HG03520 (cell line): ENCODE measurements at regions not wholly inside any gene's neighbourhood (a gene's known extent, or its start where the extent isn't known, plus 50 kb on each side); places are given as distances from the start of the nearest gene placed in this dataset.

ENCODE experiments used
- ATAC-seq: cut with Tn5 transposase; IDR thresholded peaks from one replicate; pipeline ENCODE4 v1.9.1; 2021; ENCODE audit warnings: mild to moderate bottlenecking, moderate library complexity; ENCODE audit not compliant: unreplicated experiment

GRCh38 chr3:189108067-189108466 is 63.7 kb upstream of the TPRG1 start:
- ATAC-seq = no peak

- no peak for ATAC-seq
Measured at GRCh38 chr3:189108735-189109134, 63.0 kb upstream of the TPRG1 start.

GRCh38 chr3:189109145-189109544 is 62.6 kb upstream of the TPRG1 start:
- no peak for ATAC-seq

GRCh38 chr3:189117087-189117486 is 54.7 kb upstream of the TPRG1 start:
- ATAC-seq = no peak

- ATAC-seq = no peak
Measured at GRCh38 chr3:189118896-189119295, 52.9 kb upstream of the TPRG1 start.

GRCh38 chr3:189119950-189120349 is 51.8 kb upstream of the TPRG1 start:
- ATAC-seq = no peak

GRCh38 chr3:189121092-189121491 is 50.7 kb upstream of the TPRG1 start:
- ATAC-seq = no peak
